H9 (cell line): ENCODE measurements at regions not wholly inside any gene's neighbourhood (a gene's known extent, or its start where the extent isn't known, plus 50 kb on each side); places are given as distances from the start of the nearest gene placed in this dataset.

Source experiments
- DNase-seq: peaks from one replicate; pipeline ENCODE4 v3.0.0-alpha.2; 2017
- H2AFZ ChIP-seq: one replicate; pipeline ENCODE4 v1.6.1; 2013; ENCODE audit warnings: mild to moderate bottlenecking, low read length, control low read depth, moderate library complexity
- H2AK5ac ChIP-seq: 2 replicates; pipeline ENCODE4 v1.6.1; 2013; ENCODE audit warnings: low read length, control low read depth, mixed read lengths; ENCODE audit not compliant: insufficient read length
- H2BK120ac ChIP-seq: one replicate; pipeline ENCODE4 v1.6.1; 2013; ENCODE audit warnings: low read depth, mild to moderate bottlenecking, low read length, control low read depth, inconsistent platforms; ENCODE audit not compliant: poor library complexity, severe bottlenecking
- H2BK12ac ChIP-seq: 2 replicates; pipeline ENCODE4 v1.6.1; 2013; ENCODE audit warnings: low read length, control low read depth, mixed read lengths, low read depth; ENCODE audit not compliant: insufficient read length
- H2BK15ac ChIP-seq: 2 replicates; pipeline ENCODE4 v1.6.1; 2013; ENCODE audit warnings: low read depth, low read length, control low read depth
- H2BK20ac ChIP-seq: one replicate; pipeline ENCODE4 v1.6.1; 2013; ENCODE audit warnings: low read depth, mild to moderate bottlenecking, low read length, control low read depth, inconsistent platforms; ENCODE audit not compliant: poor library complexity, severe bottlenecking
- H2BK5ac ChIP-seq: 2 replicates; pipeline ENCODE4 v1.6.1; 2013; ENCODE audit warnings: low read length, control low read depth, mixed read lengths; ENCODE audit not compliant: insufficient read length
- H3K14ac ChIP-seq: 2 replicates; pipeline ENCODE4 v1.6.1; 2013; ENCODE audit warnings: low read length, control low read depth; ENCODE audit not compliant: insufficient read depth
- H3K18ac ChIP-seq: 2 replicates; pipeline ENCODE4 v1.6.1; 2013; ENCODE audit warnings: low read depth, mild to moderate bottlenecking, mixed read lengths, low read length, control low read depth; ENCODE audit not compliant: insufficient read length
- H3K23ac ChIP-seq: 2 replicates; pipeline ENCODE4 v1.6.1; 2013; ENCODE audit warnings: low read length, control low read depth, mixed read lengths, low read depth; ENCODE audit not compliant: insufficient read length
- H3K23me2 ChIP-seq: 2 replicates; pipeline ENCODE4 v1.6.1; 2013; ENCODE audit warnings: low read depth, mild to moderate bottlenecking, mixed read lengths, low read length, control low read depth; ENCODE audit not compliant: insufficient read length, poor library complexity, severe bottlenecking
- H3K27ac ChIP-seq: 2 replicates; pipeline ENCODE4 v1.5.1; 2013; ENCODE audit warnings: low read length, control low read depth, mixed read lengths, low read depth; ENCODE audit not compliant: insufficient read length
- H3K27me3 ChIP-seq: 2 replicates; pipeline ENCODE4 v1.6.1; 2013; ENCODE audit warnings: low read length, control low read depth, inconsistent platforms; ENCODE audit not compliant: insufficient read depth
- H3K4ac ChIP-seq: 2 replicates; pipeline ENCODE4 v1.6.1; 2013; ENCODE audit warnings: low read depth, mild to moderate bottlenecking, control low read depth, inconsistent platforms, low read length, moderate library complexity
- H3K4me1 ChIP-seq: 2 replicates; pipeline ENCODE4 v1.6.1; 2013; ENCODE audit warnings: low read length, control low read depth, inconsistent platforms; ENCODE audit not compliant: insufficient read depth
- H3K4me2 ChIP-seq: 2 replicates; pipeline ENCODE4 v1.6.1; 2013; ENCODE audit warnings: low read length, control low read depth, mixed read lengths; ENCODE audit not compliant: insufficient read length, insufficient read depth
- H3K56ac ChIP-seq: 2 replicates; pipeline ENCODE4 v1.6.1; 2013; ENCODE audit warnings: low read depth, mild to moderate bottlenecking, mixed read lengths, low read length, control low read depth; ENCODE audit not compliant: insufficient read length
- H3K79me1 ChIP-seq: 2 replicates; pipeline ENCODE4 v1.6.1; 2013; ENCODE audit warnings: low read depth, mild to moderate bottlenecking, moderate library complexity, low read length, control low read depth, inconsistent platforms; ENCODE audit not compliant: insufficient read depth, poor library complexity, severe bottlenecking
- H3K79me2 ChIP-seq: 2 replicates; pipeline ENCODE4 v1.6.1; 2013; ENCODE audit warnings: low read length, control low read depth, inconsistent platforms; ENCODE audit not compliant: insufficient read depth
- H3K9ac ChIP-seq: 2 replicates; pipeline ENCODE4 v1.6.1; 2013; ENCODE audit warnings: low read length, control low read depth, mixed read lengths; ENCODE audit not compliant: insufficient read length; ENCODE audit errors: extremely low read depth
- H3K9me3 ChIP-seq: one replicate; pipeline ENCODE4 v1.6.1; 2013; ENCODE audit warnings: low read depth, low read length, inconsistent platforms; ENCODE audit not compliant: control insufficient read depth
- H3T11ph ChIP-seq: one replicate; pipeline ENCODE4 v1.6.1; 2013; ENCODE audit warnings: mild to moderate bottlenecking, low read length, control low read depth, inconsistent platforms
- H4K20me1 ChIP-seq: one replicate; pipeline ENCODE4 v1.6.1; 2013; ENCODE audit not compliant: control insufficient read depth, insufficient read length, insufficient read depth
- H4K5ac ChIP-seq: 2 replicates; pipeline ENCODE4 v1.6.1; 2013; ENCODE audit warnings: low read depth, mild to moderate bottlenecking, mixed read lengths, low read length, control low read depth; ENCODE audit not compliant: insufficient read length
- H4K8ac ChIP-seq: replicated peaks from 2 replicates; pipeline ENCODE4 v1.6.1; 2013; ENCODE audit warnings: low read length, control low read depth, mixed read lengths, low read depth; ENCODE audit not compliant: insufficient read length
- H4K91ac ChIP-seq: 2 replicates; pipeline ENCODE4 v1.6.1; 2013; ENCODE audit warnings: low read depth, mild to moderate bottlenecking, moderate library complexity, mixed read lengths, low read length, control low read depth; ENCODE audit not compliant: insufficient read length
- H3K27ac Mint-ChIP-seq, 3 experiments: 2 replicates in 2 of 3; 3 replicates in 1 of 3; pipeline ENCODE4 v1.8.0; 2020 to 2021; ENCODE audit warnings: mixed read lengths in 3 of 3, mild to moderate bottlenecking in 1 of 3, moderate library complexity in 1 of 3
- H3K27me3 Mint-ChIP-seq: 2 replicates; pipeline ENCODE4 v1.8.0; 2021; ENCODE audit warnings: low read depth, mild to moderate bottlenecking, moderate library complexity, mixed read lengths
- H3K36me3 Mint-ChIP-seq, 3 experiments: 2 replicates in 2 of 3; 3 replicates in 1 of 3; pipeline ENCODE4 v1.8.0; 2020 to 2021; ENCODE audit warnings: low read depth in 3 of 3, mixed read lengths in 3 of 3; ENCODE audit not compliant: insufficient read depth in 1 of 3
- H3K4me1 Mint-ChIP-seq, 2 experiments: 2 replicates each; pipeline ENCODE4 v1.8.0; 2020; ENCODE audit warnings: mixed read lengths in 2 of 2
- H3K4me3 Mint-ChIP-seq, 2 experiments: 2 replicates in 1 of 2; 3 replicates in 1 of 2; pipeline ENCODE4 v1.8.0; 2020 to 2021; ENCODE audit warnings: mild to moderate bottlenecking in 2 of 2, mixed read lengths in 2 of 2, moderate library complexity in 1 of 2
- H3K9me3 Mint-ChIP-seq, 2 experiments: 2 replicates in 1 of 2; 3 replicates in 1 of 2; pipeline ENCODE4 v1.8.0; 2020; ENCODE audit warnings: mild to moderate bottlenecking in 2 of 2, mixed read lengths in 2 of 2, moderate library complexity in 1 of 2
- CTCF ChIP-seq: fragments of 200-600 bp; sonication (generic); conservative IDR thresholded peaks from 3 replicates; pipeline ENCODE4 v1.8.0; 2021; ENCODE audit warnings: antibody characterized with exemption, mild to moderate bottlenecking
- WGBS: extraction: QIAGEN DNeasy Blood & Tissue Kit; methylation state at CpG from one replicate; pipeline ENCODE4 v1.1.7; 2013; ENCODE audit warnings: missing lambda C conversion rate, low lambda C conversion rate, mixed read lengths; ENCODE audit not compliant: insufficient read length; ENCODE audit errors: extremely low coverage; 5-methylcytosine and 5-hydroxymethylcytosine counted together

GRCh38 chr1:63129855-63130254 is 192.5 kb upstream of the FOXD3 start:
- Histone ChIP-seq H3K27me3 (no peaks in the 10 kb centered on the region), H2BK15ac (no peak overlapping the region), H3K27ac (no peak overlapping the region), H2AFZ (no peak overlapping the region), H3K23ac (no peak overlapping the region), H3K79me1 (no peaks in the 10 kb centered on the region), H3K23me2 (no peaks in the 10 kb centered on the region), H3K79me2 (no peaks in the 10 kb centered on the region), H4K20me1 (no peaks in the 10 kb centered on the region), H2BK20ac (no peak overlapping the region), H3K14ac (no peak overlapping the region), H3K9me3 (no peaks in the 10 kb centered on the region), H2AK5ac (no peak overlapping the region), H4K8ac (no peak overlapping the region), H2BK5ac (no peak overlapping the region), H3K9ac (no peak overlapping the region), H2BK120ac (no peak overlapping the region), H4K91ac (no peak overlapping the region), H3T11ph (no peak overlapping the region), H3K4ac (no peak overlapping the region), H4K5ac (no peak overlapping the region), H3K56ac (no peak overlapping the region), H2BK12ac (no peak overlapping the region), H3K4me1 (no peaks in the 10 kb centered on the region), H3K18ac (no peak overlapping the region), H3K4me2 (no peak overlapping the region)
- no peak for TF ChIP-seq CTCF
- Mint-ChIP-seq H3K27me3 (no peaks in the 10 kb centered on the region; the same call in 1 of the 2 replicates), H3K4me3 (no peak overlapping the region), H3K36me3 (no peaks in the 10 kb centered on the region), H3K27ac (no peak overlapping the region), H3K9me3 (no peaks in the 10 kb centered on the region; a peak in 1 of 5 replicates), H3K4me1 (no peaks in the 10 kb centered on the region; a peak in 1 of 4 replicates)
- no CpG with 5 or more reads among the region's 2 CpGs for WGBS
- DNase-seq: no peak
